DND-41 (cell line): ENCODE measurements at regions not wholly inside any gene's neighbourhood (a gene's known extent, or its start where the extent isn't known, plus 50 kb on each side); places are given as distances from the start of the nearest gene placed in this dataset.
"Not testable (repeated sequence)": the region's sequence is repeated elsewhere in the genome, so short reads cannot be mapped to it uniquely, and the experiment has no call there.

ENCODE experiments used
- CTCF ChIP-seq: IDR thresholded peaks from 2 replicates; pipeline ENCODE4 v1.5.1; 2012; ENCODE audit warnings: borderline replicate concordance, low read length, moderate library complexity, mild to moderate bottlenecking; ENCODE audit not compliant: poor library complexity, severe bottlenecking; ENCODE audit errors: extremely low read depth
- EZH2 ChIP-seq: IDR thresholded peaks from 3 replicates; pipeline ENCODE4 v1.6.1; 2012; ENCODE audit warnings: borderline replicate concordance, low read depth, mild to moderate bottlenecking, moderate library complexity, low read length, inconsistent platforms; ENCODE audit not compliant: severe bottlenecking

- not testable (repeated sequence) for TF ChIP-seq CTCF, EZH2
Measured at GRCh38 chr1:197839786-197840185, 62.6 kb upstream of the C1orf53 start.
